NCI-H2196 (cell line): ENCODE measurements at regions not wholly inside any gene's neighbourhood (a gene's known extent, or its start where the extent isn't known, plus 50 kb on each side); places are given as distances from the start of the nearest gene placed in this dataset.
A peak's percentile ranks its signal among the peaks of the same experiment; 100 is the strongest.

ENCODE experiments used
- DNase-seq: peaks from one replicate; lab custom pipeline; 2025; ENCODE audit not compliant: unreplicated experiment; lab: John Stamatoyannopoulos, UW

DNA sequence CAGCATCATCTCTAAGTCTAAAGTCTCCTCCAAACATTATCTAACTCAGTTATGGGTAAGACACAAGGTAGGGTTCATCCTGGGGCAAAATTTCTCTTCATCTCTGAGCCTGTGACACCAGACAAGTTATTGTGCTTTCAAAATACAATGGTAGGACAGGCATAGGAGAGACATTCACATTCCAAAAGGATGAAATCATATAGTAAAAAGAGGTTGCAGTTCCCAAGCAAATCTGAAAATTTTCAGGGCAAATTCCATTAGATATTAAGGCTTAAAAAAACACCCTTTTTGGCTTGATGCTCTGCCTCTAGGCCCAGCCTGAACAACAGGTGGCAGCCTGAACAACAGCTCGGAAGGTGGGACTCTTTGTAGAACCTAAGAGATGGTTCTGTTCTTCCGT, 448.3 kb upstream of the SLIT2 start:
- DNase-seq, result no peak

GRCh38 chr4:19793831-19794230, 457.9 kb upstream of the SLIT2 start:
- DNase-seq, result no peak

DNA sequence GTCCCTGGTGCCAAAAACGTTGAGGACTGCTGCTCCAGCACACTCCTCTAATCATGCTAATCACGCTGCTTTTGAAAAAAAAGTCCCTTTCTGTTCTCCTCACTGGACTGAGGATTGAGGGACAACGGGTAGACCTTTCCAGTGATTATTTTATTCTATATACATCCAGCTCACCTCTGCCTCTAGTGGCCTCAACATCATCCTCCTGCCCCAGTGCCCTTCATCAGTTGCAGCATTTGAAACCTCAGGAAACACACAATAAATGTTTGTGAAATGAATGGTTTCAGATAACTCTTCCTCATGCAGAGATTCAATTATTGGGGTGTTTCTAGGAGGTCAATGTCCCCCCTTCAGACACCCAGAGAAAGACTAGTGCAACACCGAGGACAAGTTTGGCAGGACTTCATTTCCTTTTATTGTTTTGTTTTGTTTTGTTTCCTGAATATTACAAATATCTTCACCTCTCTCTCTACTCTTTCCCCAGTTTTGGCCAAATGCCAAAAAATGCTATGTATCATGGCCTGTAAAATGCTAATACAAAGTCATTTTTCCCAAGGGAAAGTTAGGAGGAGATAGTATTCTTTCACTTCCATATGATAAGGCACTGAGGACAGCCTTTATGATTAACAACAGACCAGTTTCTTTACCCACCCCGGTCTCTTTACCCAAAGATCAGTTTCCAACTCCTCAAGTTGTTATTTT, 460.1 kb upstream of the SLIT2 start:
- DNase-seq, result no peak

DNA sequence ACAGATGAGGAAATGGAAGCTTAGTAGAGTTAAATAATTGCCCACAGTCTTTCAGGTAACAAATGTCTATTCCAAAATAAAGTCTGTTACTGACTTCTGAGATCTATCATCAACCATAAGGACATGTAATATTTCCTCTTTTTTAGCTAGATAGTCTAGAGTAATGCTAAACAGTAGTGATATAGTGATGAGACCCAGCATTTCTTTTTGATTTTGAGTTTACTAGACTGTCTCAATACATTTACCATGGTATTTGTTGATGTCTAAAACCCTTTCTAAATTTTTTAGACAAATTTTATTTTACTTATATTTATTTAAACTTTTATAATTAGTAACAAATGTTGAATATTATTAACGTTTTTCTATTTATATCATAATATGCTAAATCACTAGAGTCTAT, 465.1 kb upstream of the SLIT2 start:
- DNase-seq, result no peak

DNA sequence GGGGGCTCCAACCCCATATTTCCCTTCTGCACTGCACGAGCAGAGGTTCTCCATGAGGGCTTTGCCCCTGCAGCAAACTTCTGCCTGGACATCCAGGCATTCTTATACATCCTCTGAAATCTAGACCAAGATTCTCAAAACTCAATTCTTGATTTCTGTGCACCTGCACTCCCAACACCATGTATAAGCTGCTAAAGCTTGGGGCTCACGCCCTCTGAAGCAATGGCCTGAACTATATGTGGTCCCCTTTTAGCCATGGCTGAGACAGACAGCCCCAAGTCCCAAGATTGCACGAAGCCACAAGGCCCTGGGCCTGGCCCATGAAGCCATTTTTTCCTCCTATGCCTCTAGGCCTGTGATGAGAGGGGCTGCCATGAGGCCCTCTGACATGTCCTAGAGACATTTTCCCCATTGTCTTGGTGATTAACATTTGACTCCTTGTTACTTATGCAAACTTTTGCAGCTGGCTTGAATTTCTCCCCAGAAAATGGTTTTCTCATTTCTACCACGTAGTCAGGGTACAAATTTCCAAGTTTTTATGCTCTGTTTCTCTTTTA, 468.0 kb upstream of the SLIT2 start:
- DNase-seq, result no peak

- DNase-seq, result no peak
Measured at GRCh38 chr4:19780871-19781270, 470.8 kb upstream of the SLIT2 start.

DNA sequence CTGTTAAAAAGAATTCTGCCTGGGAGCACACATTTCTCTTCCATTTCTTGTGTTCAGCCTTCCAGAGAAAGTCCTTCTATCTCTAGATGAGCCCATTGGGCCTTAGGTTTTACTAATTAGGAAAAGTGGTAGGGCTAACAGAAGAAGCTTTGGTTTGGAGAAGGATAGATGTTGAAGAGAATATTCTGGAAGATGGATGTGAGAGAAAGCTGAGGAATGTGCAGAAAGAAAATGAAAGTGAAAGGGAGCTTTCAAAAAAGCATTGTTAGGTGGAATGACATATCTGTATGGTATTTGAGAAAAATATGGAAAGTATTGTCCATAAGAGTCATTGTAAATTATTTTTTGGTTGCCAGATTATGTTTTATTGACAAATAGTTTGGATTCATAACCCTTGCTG, 474.8 kb upstream of the SLIT2 start:
- DNase-seq, result no peak

DNA sequence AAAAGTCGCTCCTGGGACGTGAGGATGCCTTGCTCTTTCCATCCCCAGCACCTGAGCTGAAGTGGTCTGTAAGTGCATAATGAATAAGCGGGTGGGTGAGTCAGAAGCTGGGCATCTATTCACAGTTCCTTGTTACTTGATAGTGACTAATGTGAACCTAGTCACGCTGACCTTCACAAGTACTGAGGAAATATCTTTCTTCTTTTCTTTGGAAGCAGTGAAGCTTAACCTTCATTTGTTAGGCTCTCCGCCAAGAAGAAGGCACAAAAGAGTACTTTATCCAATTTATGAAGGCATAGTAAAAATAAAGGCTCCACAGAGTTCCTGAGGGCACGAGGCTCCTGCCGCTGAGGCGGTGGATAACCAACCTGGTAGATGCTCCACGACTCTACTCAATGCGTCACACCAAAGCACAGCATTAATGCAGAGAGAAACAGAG, 475.7 kb upstream of the SLIT2 start:
- DNase-seq, result peak; percentile 17

GRCh38 chr4:19774690-19775256, 476.9 kb upstream of the SLIT2 start:
- no peak for DNase-seq

GRCh38 chr4:19772581-19772980, 479.1 kb upstream of the SLIT2 start:
- no peak for DNase-seq

DNA sequence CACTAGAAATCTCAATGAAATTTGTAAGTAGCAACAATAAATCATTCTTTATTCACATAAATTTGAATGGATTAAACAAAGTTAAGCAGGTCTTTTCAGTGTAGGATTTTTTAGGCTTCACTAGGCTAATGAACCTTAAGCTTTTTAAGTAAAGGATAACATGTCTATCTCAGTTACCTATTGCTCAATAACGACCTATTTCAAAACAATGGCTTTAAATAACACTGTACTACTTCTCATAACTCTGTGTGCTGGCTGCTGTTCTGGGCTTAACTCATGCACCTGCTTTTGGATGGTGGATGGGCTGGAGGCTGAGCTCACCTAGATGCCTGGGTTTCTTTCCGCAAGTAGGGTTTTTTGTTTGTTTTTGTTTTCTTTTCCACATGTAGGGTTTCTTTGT, 495.0 kb upstream of the SLIT2 start:
- DNase-seq, result no peak

- no peak for DNase-seq
Measured at GRCh38 chr4:19752599-19752998, 499.1 kb upstream of the SLIT2 start.

- DNase-seq, result no peak
Measured at GRCh38 chr4:19748519-19749479, 502.9 kb upstream of the SLIT2 start.

- DNase-seq, result no peak
Measured at GRCh38 chr4:19746377-19746776, 505.3 kb upstream of the SLIT2 start.

- no peak for DNase-seq
Measured at GRCh38 chr4:19743115-19743638, 508.5 kb upstream of the SLIT2 start.

GRCh38 chr4:19739101-19739651, 512.5 kb upstream of the SLIT2 start:
- DNase-seq, result peak; percentile 6

DNA sequence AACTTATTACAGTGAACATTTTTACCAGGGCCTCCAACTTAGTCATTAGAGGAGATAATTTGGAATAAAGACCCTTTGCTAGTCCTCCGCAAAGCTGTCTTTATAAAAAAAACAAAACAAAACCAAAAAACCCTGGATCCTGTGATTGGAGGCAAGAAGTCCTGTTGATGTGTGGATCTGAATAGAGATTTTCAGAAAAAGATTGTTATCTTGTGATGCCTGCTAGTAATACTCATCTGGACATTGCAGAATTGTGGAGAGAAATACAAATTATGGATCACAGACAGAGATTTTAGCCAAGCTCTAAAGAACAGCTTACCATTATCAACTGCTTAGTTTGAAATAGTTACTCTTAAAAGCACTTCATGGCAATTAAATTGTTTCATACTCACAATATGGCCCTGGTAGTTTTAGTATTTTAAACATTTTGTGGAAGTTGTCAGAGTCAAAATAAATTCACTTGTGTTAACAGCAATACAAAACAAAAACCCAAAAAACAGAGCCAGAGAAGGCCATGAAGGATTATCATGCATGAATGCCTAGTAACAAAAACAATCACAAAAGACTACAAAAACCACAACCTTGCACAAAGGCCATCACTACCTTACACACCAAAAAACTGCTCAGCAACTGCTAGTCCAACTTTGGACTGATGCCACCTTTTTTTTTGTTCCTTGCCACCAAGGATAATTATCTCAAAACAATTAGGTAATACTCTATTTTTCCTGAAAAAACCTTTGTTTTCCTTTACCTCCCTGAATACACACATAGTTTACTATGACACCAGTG, 514.5 kb upstream of the SLIT2 start:
- DNase-seq, result no peak

- no peak for DNase-seq
Measured at GRCh38 chr4:19735012-19735411, 516.7 kb upstream of the SLIT2 start.

DNA sequence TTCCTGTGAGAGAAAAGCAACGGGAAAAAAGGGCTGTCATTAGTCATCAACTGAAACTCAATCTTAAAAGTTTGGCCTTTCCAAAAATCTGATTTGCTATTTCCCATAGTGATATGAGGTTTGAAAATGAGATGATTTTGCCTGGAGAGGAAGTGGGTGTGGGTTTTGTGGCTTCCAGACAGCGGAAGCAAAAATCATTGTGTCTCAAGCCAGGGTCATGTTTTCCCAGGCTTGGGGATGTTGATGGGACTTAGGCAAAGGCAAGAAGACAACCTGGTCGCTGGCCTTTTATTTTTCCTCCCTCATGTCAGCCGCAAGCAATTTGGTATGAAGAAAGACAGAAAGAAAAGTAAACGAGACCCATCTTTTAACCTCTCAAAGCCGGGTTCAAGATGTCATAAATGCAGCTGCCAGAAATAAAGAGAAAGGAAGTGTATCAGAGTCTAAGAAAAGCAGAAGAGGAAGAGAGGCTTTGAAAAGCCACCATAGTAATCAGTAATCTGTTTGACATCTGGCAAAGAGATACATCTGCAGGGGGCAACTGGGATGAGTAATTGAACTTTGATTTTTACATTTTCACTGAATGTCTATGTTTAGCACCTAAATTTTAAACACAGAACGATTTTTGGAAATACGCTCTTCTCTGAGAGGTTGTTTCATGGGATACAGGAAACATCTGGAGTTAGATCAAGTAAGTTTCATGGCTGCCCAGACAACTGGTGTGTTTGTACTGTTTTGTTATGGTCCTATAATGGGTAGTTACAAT, 521.6 kb upstream of the SLIT2 start:
- DNase-seq, result no peak

- DNase-seq, result no peak
Measured at GRCh38 chr4:19728773-19729172, 522.9 kb upstream of the SLIT2 start.
